GM23248 (cell line): ENCODE measurements at regions not wholly inside any gene's neighbourhood (a gene's known extent, or its start where the extent isn't known, plus 50 kb on each side); places are given as distances from the start of the nearest gene placed in this dataset.

ENCODE experiments used
- DNase-seq: peaks from one replicate; pipeline ENCODE4 v3.0.0-alpha.2; 2015
- H2AFZ ChIP-seq: fragments of 200-600 bp; sonication (generic); 2 replicates; pipeline ENCODE4 v1.6.1; 2016; ENCODE audit warnings: antibody characterized with exemption
- H3F3A ChIP-seq: fragments of 200-600 bp; sonication (generic); 2 replicates; pipeline ENCODE4 v1.6.1; 2016; ENCODE audit warnings: mild to moderate bottlenecking, antibody characterized with exemption, mixed run types; ENCODE audit not compliant: insufficient read depth
- H3K27ac ChIP-seq: fragments of 200-600 bp; sonication (generic); 2 replicates; pipeline ENCODE4 v1.5.1; 2016; ENCODE audit warnings: mild to moderate bottlenecking
- H3K27me3 ChIP-seq: fragments of 200-600 bp; sonication (generic); replicated peaks from 2 replicates; pipeline ENCODE4 v1.6.1; 2016; ENCODE audit warnings: mild to moderate bottlenecking; ENCODE audit not compliant: insufficient read depth
- H3K36me3 ChIP-seq: fragments of 200-600 bp; sonication (generic); 2 replicates; pipeline ENCODE4 v1.6.1; 2016; ENCODE audit warnings: low read depth, mild to moderate bottlenecking
- H3K4me1 ChIP-seq: fragments of 200-600 bp; sonication (generic); 2 replicates; pipeline ENCODE4 v1.6.1; 2016; ENCODE audit warnings: mild to moderate bottlenecking; ENCODE audit not compliant: insufficient read depth
- H3K4me2 ChIP-seq: fragments of 200-600 bp; sonication (generic); one replicate; pipeline ENCODE4 v1.6.1; 2016; ENCODE audit warnings: mild to moderate bottlenecking; ENCODE audit not compliant: unreplicated experiment
- H3K4me3 ChIP-seq: fragments of 200-600 bp; sonication (generic); 2 replicates; pipeline ENCODE4 v1.5.1; 2016; ENCODE audit warnings: mild to moderate bottlenecking
- H3K79me2 ChIP-seq: fragments of 200-600 bp; sonication (generic); 2 replicates; pipeline ENCODE4 v1.6.1; 2016; ENCODE audit warnings: mild to moderate bottlenecking; ENCODE audit not compliant: insufficient read depth
- H3K9ac ChIP-seq: fragments of 200-600 bp; sonication (generic); 2 replicates; pipeline ENCODE4 v1.6.1; 2016; ENCODE audit warnings: mild to moderate bottlenecking
- H3K9me2 ChIP-seq: fragments of 200-600 bp; sonication (generic); 2 replicates; pipeline ENCODE4 v1.6.1; 2016; ENCODE audit warnings: mixed run types, mild to moderate bottlenecking, moderate library complexity; ENCODE audit not compliant: insufficient read depth
- H3K9me3 ChIP-seq: fragments of 200-600 bp; sonication (generic); one replicate; pipeline ENCODE4 v1.6.1; 2017; ENCODE audit warnings: low read depth
- H4K20me1 ChIP-seq: fragments of 200-600 bp; sonication (generic); 2 replicates; pipeline ENCODE4 v1.6.0; 2016; ENCODE audit not compliant: insufficient read depth
- EZH2 ChIP-seq: fragments of 200-600 bp; sonication (generic); IDR thresholded peaks from 2 replicates; pipeline ENCODE4 v1.6.1; 2018; ENCODE audit warnings: antibody characterized with exemption, mild to moderate bottlenecking; ENCODE audit not compliant: insufficient read depth, poor library complexity, severe bottlenecking
- EZH2phosphoT487 ChIP-seq: fragments of 200-600 bp; sonication (generic); IDR thresholded peaks from 2 replicates; pipeline ENCODE4 v1.6.1; 2018; ENCODE audit warnings: antibody characterized with exemption, moderate library complexity, mild to moderate bottlenecking, low read depth; ENCODE audit not compliant: insufficient read depth
- WGBS, 2 experiments: methylation state at CpG; one replicate each; pipeline ENCODE4 v1.1.6; 2015 to 2017; ENCODE audit warnings: low lambda C conversion rate in 2 of 2, low coverage in 1 of 2; ENCODE audit errors: missing lambda C conversion rate in 2 of 2; 5-methylcytosine and 5-hydroxymethylcytosine counted together
- in situ Hi-C: fragments of 300-500 bp; cut with MboI; formaldehyde crosslinking; loops from 2 replicates; pipeline ENCODE4 v1.15.0; 2020

GRCh38 chr14:55814064-55814463 is 234.1 kb downstream of the KTN1 start:
- no peaks in the 10 kb centered on the region for H3K9me3 ChIP-seq
- in situ Hi-C loops = no loop called here
- no peak overlapping the region for H3K9ac ChIP-seq
- H3K4me3 ChIP-seq = no peak overlapping the region
- H3K9me2 ChIP-seq = no peaks in the 10 kb centered on the region
- H3K4me2 ChIP-seq = no peak overlapping the region
- no peaks in the 10 kb centered on the region for H4K20me1 ChIP-seq
- no peaks in the 10 kb centered on the region for H3K79me2 ChIP-seq
- H3K27ac ChIP-seq = no peak overlapping the region
- H3K36me3 ChIP-seq = no peaks in the 10 kb centered on the region
- WGBS, 2 experiments = 43 to 78% methylated on average over 1 of the region's 1 CpG
- DNase-seq = no peak
- no peaks in the 10 kb centered on the region for H3K4me1 ChIP-seq
- no peaks in the 10 kb centered on the region for H3F3A ChIP-seq
- no peak overlapping the region for H2AFZ ChIP-seq
- no peaks in the 10 kb centered on the region for H3K27me3 ChIP-seq
- TF ChIP-seq EZH2 = no peak
- TF ChIP-seq EZH2phosphoT487 = no peak

DNA sequence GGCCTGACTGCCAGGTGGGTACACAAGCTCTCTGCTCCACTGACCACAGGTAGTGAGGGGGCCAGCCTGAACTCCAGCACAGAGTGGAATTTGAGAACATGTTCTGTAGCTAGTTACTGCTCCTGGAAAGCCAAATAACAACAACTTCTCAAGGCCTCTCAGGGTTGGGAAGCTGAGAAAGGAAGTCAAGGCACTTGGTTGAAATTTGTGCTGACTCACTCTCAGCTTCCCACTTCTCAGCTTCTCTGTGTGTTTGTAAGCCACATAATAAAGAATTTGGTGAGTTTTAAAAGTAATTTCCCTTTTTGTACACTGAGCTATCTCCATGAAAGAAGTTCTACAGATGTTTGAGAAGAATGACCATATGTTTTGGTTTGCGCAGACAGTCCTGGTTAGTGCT is 234.9 kb downstream of the KTN1 start:
- H3K36me3 ChIP-seq = no peaks in the 10 kb centered on the region
- no peak overlapping the region; the same call in 1 of the 2 replicates for H2AFZ ChIP-seq
- H3K9ac ChIP-seq = no peak overlapping the region
- no peaks in the 10 kb centered on the region for H3K4me1 ChIP-seq
- peak; percentile 19 for DNase-seq
- H3K79me2 ChIP-seq = no peaks in the 10 kb centered on the region
- H3K9me2 ChIP-seq = no peaks in the 10 kb centered on the region
- WGBS, 2 experiments = 100% methylated on average over 1 of the region's 1 CpG
- H3K27ac ChIP-seq = no peak overlapping the region
- in situ Hi-C loops = no loop called here
- TF ChIP-seq EZH2phosphoT487 (no peak), EZH2 (no peak)
- no peak overlapping the region for H3K4me3 ChIP-seq
- no peaks in the 10 kb centered on the region for H3K27me3 ChIP-seq
- no peaks in the 10 kb centered on the region for H4K20me1 ChIP-seq
- H3F3A ChIP-seq = no peaks in the 10 kb centered on the region
- no peaks in the 10 kb centered on the region for H3K9me3 ChIP-seq
- no peak overlapping the region for H3K4me2 ChIP-seq

DNA sequence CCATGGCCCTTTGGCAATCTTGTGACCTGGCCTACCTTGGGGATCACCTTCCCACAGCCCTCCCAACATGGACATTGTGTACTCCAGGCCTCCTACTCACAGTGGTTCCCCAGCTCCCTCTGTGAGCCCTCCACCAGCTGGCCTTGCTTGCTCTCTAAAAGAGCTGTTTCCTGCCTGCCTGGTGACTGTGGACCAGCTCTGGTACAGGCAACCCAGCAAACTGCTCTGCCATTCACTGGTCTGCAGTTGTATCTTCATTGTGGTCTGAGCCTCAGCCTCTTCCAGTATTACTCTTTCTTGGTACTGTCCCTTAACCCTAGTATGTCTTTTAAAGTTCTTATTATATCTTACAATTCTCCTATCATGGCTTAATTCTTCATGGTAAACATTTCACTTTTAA is 236.2 kb downstream of the KTN1 start:
- DNase-seq = no peak
- no peaks in the 10 kb centered on the region for H3K79me2 ChIP-seq
- TF ChIP-seq EZH2phosphoT487 (no peak), EZH2 (no peak)
- no peaks in the 10 kb centered on the region for H3K9me3 ChIP-seq
- no peak overlapping the region for H3K4me2 ChIP-seq
- H3F3A ChIP-seq = no peaks in the 10 kb centered on the region
- H2AFZ ChIP-seq = no peak overlapping the region
- no peaks in the 10 kb centered on the region for H3K27me3 ChIP-seq
- H4K20me1 ChIP-seq = no peaks in the 10 kb centered on the region
- no peaks in the 10 kb centered on the region for H3K4me1 ChIP-seq
- H3K4me3 ChIP-seq = no peak overlapping the region
- in situ Hi-C loops = no loop called here
- no peaks in the 10 kb centered on the region for H3K36me3 ChIP-seq
- no peak overlapping the region for H3K9ac ChIP-seq
- H3K9me2 ChIP-seq = no peaks in the 10 kb centered on the region
- no peak overlapping the region for H3K27ac ChIP-seq

GRCh38 chr14:55819610-55820304 is 239.8 kb downstream of the KTN1 start:
- no peak overlapping the region for H3K4me3 ChIP-seq
- H3K27me3 ChIP-seq = peaks cover 5% of the 10 kb centered on the region; the same call in 1 of the 2 replicates
- H3K36me3 ChIP-seq = no peaks in the 10 kb centered on the region
- no peak for DNase-seq
- H3K79me2 ChIP-seq = no peaks in the 10 kb centered on the region
- 64 to 75% methylated on average over 8 of the region's 8 CpGs for WGBS, 2 experiments
- H3K4me1 ChIP-seq = no peaks in the 10 kb centered on the region
- no peak overlapping the region for H3K4me2 ChIP-seq
- H3K9me3 ChIP-seq = no peaks in the 10 kb centered on the region
- no peak overlapping the region for H3K9ac ChIP-seq
- in situ Hi-C loops = no loop called here
- H3F3A ChIP-seq = no peaks in the 10 kb centered on the region
- no peak overlapping the region for H2AFZ ChIP-seq
- no peak overlapping the region for H3K27ac ChIP-seq
- no peaks in the 10 kb centered on the region for H4K20me1 ChIP-seq
- TF ChIP-seq EZH2phosphoT487 (no peak), EZH2 (no peak)
- no peaks in the 10 kb centered on the region for H3K9me2 ChIP-seq

DNA sequence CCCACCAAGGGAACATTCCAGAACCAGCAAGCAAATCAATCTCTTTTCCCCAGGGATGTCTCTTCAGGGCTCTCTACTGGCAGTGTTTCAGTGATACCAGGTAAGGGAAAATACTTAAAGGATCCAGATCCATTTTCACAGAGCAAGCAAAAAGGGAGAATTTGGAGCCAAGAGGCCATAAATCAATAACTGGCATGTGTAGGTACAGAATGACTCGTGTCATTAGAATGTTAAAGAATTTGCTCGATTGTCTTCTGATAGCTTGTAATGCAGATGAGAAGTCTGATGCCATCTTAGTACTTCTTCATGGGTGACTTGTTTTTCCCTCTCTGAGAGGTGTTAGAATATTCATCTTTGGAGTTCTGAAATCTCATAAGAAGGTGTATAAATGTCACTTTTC is 242.9 kb downstream of the KTN1 start:
- H3K27ac ChIP-seq = no peak overlapping the region
- TF ChIP-seq EZH2phosphoT487 (no peak), EZH2 (no peak)
- H3K4me3 ChIP-seq = no peak overlapping the region
- H3K9me2 ChIP-seq = no peaks in the 10 kb centered on the region
- no peaks in the 10 kb centered on the region for H3K36me3 ChIP-seq
- H2AFZ ChIP-seq = no peak overlapping the region
- 60 to 67% methylated on average over 2 of the region's 2 CpGs for WGBS, 2 experiments
- in situ Hi-C loops = no loop called here
- no peaks in the 10 kb centered on the region for H3K9me3 ChIP-seq
- no peak overlapping the region for H3K4me2 ChIP-seq
- H3K9ac ChIP-seq = no peak overlapping the region
- peaks cover 5% of the 10 kb centered on the region; the same call in 1 of the 2 replicates for H3K27me3 ChIP-seq
- no peak for DNase-seq
- no peaks in the 10 kb centered on the region for H3F3A ChIP-seq
- H4K20me1 ChIP-seq = no peaks in the 10 kb centered on the region
- no peaks in the 10 kb centered on the region for H3K79me2 ChIP-seq
- H3K4me1 ChIP-seq = no peaks in the 10 kb centered on the region
